ENCODE measurements at regions not wholly inside any gene's neighbourhood (a gene's known extent, or its start where the extent isn't known, plus 50 kb on each side); places are given as distances from the start of the nearest gene placed in this dataset.

GRCh38 chr12:24325331-24325730 lies 375.9 kb upstream of the SOX5 start:
- TF ChIP-seq CTCF (IDR thresholded peaks at IDR 0.05; ENCODE audit: poor library complexity, severe bottlenecking) (no peak), TAF1 (IDR thresholded peaks at IDR 0.05; ENCODE audit: low read depth) (no peak), REST (IDR thresholded peaks at IDR 0.05; ENCODE audit: borderline replicate concordance) (no peak), RAD21 (conservative IDR thresholded peaks at IDR 0.05) (no peak), SMC3 (conservative IDR thresholded peaks at IDR 0.05; ENCODE audit: poor library complexity) (no peak), POLR2AphosphoS5 (IDR thresholded peaks at IDR 0.05) (no peak), MXI1 (conservative IDR thresholded peaks at IDR 0.05; ENCODE audit: poor library complexity, severe bottlenecking) (no peak), EP300 (conservative IDR thresholded peaks at IDR 0.05; ENCODE audit: poor library complexity, severe bottlenecking) (no peak), EZH2 (IDR thresholded peaks at IDR 0.05; ENCODE audit: borderline replicate concordance, insufficient read depth, low read length, poor library complexity, severe bottlenecking) (no peak)
- no peaks in the 10 kb centered on the region for H4K20me1 ChIP-seq (ENCODE audit: insufficient read depth)
- H2AFZ ChIP-seq (ENCODE audit: low read depth, low read length): no peak overlapping the region
- H3F3A ChIP-seq (ENCODE audit: insufficient read depth, low read length, poor library complexity, severe bottlenecking): no peaks in the 10 kb centered on the region
- H3K9me2 ChIP-seq (ENCODE audit: insufficient read depth, low read length): no peaks in the 10 kb centered on the region
- no peaks in the 10 kb centered on the region for H3K36me3 ChIP-seq (ENCODE audit: insufficient read depth, low read length)
- no peak overlapping the region for H3K9ac ChIP-seq (ENCODE audit: low read length)
- H3K79me2 ChIP-seq (replicated peaks; ENCODE audit: insufficient read depth, low read length): no peaks in the 10 kb centered on the region
- H3K9me3 ChIP-seq (ENCODE audit: low read length): no peaks in the 10 kb centered on the region
- no peak overlapping the region for H3K27ac ChIP-seq (ENCODE audit: low read length)
- H3K4me3 ChIP-seq (ENCODE audit: low read length): no peak overlapping the region
- no peak overlapping the region for H3K4me2 ChIP-seq (ENCODE audit: low read length)
- no peaks in the 10 kb centered on the region for H3K27me3 ChIP-seq (ENCODE audit: insufficient read depth, low read depth, low read length)

- H3K36me3 ChIP-seq (ENCODE audit: insufficient read depth, low read length): no peaks in the 10 kb centered on the region
- TF ChIP-seq TAF1 (IDR thresholded peaks at IDR 0.05; ENCODE audit: low read depth): no peak
- no peak for TF ChIP-seq EP300 (conservative IDR thresholded peaks at IDR 0.05; ENCODE audit: poor library complexity, severe bottlenecking)
- no peak for TF ChIP-seq SMC3 (conservative IDR thresholded peaks at IDR 0.05; ENCODE audit: poor library complexity)
- TF ChIP-seq POLR2AphosphoS5 (IDR thresholded peaks at IDR 0.05): no peak
- TF ChIP-seq REST (IDR thresholded peaks at IDR 0.05; ENCODE audit: borderline replicate concordance): no peak
- no peak for TF ChIP-seq EZH2 (IDR thresholded peaks at IDR 0.05; ENCODE audit: borderline replicate concordance, insufficient read depth, low read length, poor library complexity, severe bottlenecking)
- TF ChIP-seq MXI1 (conservative IDR thresholded peaks at IDR 0.05; ENCODE audit: poor library complexity, severe bottlenecking): no peak
- no peak for TF ChIP-seq CTCF (IDR thresholded peaks at IDR 0.05; ENCODE audit: poor library complexity, severe bottlenecking)
- no peak for TF ChIP-seq RAD21 (conservative IDR thresholded peaks at IDR 0.05)
- H3K27ac ChIP-seq (ENCODE audit: low read length): no peak overlapping the region
- H2AFZ ChIP-seq (ENCODE audit: low read depth, low read length): no peak overlapping the region
- no peaks in the 10 kb centered on the region for H3K79me2 ChIP-seq (replicated peaks; ENCODE audit: insufficient read depth, low read length)
- H3F3A ChIP-seq (ENCODE audit: insufficient read depth, low read length, poor library complexity, severe bottlenecking): no peaks in the 10 kb centered on the region
- H3K4me2 ChIP-seq (ENCODE audit: low read length): no peak overlapping the region
- H3K27me3 ChIP-seq (ENCODE audit: insufficient read depth, low read depth, low read length): no peaks in the 10 kb centered on the region
- H3K9ac ChIP-seq (ENCODE audit: low read length): no peak overlapping the region
- no peaks in the 10 kb centered on the region for H3K9me2 ChIP-seq (ENCODE audit: insufficient read depth, low read length)
- no peaks in the 10 kb centered on the region for H4K20me1 ChIP-seq (ENCODE audit: insufficient read depth)
- no peak overlapping the region for H3K4me3 ChIP-seq (ENCODE audit: low read length)
- no peaks in the 10 kb centered on the region for H3K9me3 ChIP-seq (ENCODE audit: low read length)
Measured at GRCh38 chr12:24307716-24308335, 358.4 kb upstream of the SOX5 start.
